Right renal pelvis (tissue), 4 donors: ENCODE measurements at regions not wholly inside any gene's neighbourhood (a gene's known extent, or its start where the extent isn't known, plus 50 kb on each side); places are given as distances from the start of the nearest gene placed in this dataset.
"Not testable (repeated sequence)": the region's sequence is repeated elsewhere in the genome, so short reads cannot be mapped to it uniquely, and the experiment has no call there.

ENCODE experiments used
- DNase-seq, 4 donors: peaks; one replicate each; pipeline ENCODE4 v3.0.0-alpha.2; 2013; ENCODE audit warnings: low read depth in 4 of 4, low spot score in 3 of 4, missing footprints in 1 of 4

DNA sequence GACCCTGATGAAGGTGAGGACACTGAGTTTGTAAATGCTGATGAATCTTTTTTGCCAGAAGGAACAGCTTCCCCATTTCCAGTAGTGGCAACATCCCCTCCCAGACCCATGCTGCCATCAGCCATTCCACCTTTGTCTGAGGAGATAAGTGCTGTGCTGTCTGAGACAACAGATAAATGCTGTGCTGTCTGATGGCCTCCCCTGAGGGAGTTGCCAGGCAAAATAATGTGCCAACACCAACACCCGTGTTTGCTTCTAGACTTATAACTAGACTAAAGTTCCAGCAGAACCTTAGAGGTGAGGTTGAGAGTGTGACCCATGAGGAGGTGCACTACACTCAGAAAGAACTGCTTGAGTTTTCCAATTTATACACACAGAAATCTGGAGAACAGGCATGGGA lies 349.5 kb downstream of the C12orf75 start:
- DNase-seq, result no peak

DNA sequence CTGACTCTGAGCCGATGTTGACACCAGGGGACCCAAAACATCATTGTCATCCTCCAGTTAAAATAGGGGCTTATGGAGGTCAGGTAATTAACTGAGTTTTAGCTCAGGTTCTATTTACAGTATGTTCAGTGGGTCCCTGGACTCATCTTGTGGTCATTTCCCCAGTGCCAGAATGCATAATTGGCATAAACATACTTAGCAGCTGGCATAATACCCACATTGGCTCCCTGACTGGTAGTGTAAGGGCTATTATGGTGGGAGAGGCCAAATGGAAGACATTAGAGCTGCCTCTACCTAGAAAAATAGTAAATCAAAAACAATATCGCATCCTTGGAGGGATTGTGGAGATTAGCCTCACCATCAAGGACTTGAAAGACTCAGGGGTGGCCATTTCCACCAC lies 350.9 kb downstream of the C12orf75 start:
- DNase-seq, result no peak

DNA sequence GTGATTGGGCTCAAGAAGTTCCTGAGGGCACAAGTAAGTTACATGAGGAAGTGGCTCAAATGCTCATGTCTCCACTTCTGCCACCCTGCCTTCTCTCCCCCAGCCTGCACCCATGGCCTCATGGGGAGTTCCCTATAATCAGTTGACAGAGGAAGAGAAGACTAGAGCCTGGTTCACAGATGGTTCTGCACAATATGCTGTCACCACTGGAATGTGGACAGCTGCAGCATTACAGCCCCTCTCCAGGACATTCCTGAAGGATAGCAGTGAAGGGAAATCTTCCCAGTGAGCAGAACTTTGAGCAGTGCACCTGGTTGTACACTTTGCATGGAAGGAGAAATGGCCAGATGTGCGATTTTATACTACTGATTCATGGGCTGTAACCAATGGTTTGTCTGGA lies 352.3 kb downstream of the C12orf75 start:
- DNase-seq, result not testable (repeated sequence)

DNA sequence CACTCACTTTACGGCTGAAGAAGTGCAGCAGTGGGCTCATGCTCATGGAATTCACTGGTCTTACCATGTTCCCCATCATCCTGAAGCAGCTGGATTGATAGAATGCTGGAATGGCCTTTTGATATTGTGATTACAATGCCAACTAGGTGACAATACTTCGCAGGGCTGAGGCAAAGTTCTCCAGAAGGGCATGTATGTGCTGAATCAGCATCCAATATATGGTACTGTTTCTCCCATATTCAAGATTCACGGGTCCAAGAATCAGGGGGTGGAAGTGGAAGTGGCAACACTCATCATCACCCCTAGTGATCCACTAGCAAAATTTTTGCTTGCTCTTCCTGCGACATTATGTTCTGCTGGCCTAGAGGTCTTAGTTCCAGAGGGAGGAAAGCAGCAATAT lies 353.3 kb downstream of the C12orf75 start:
- DNase-seq, result not testable (repeated sequence)

DNA sequence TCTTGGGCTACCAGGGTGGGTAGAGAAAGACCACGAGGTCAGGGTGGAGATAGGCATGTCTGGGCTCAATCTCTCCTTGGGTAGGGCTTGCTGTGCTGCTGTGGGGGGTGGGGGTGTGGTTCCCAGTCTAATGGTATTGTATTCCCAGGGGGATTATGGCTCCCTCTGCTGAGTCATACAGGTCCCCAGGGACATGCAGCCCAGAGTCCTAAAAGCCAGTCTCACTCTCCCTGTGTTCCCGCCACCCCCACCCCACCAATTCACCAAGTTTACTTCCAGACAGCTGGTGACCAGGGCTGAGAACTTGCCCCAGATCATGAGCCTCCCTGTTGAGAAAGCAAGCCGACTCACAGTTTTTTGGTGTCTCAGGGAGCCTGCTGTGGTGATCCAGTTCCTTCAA lies 367.6 kb downstream of the C12orf75 start:
- no peak for DNase-seq

- DNase-seq, result no peak
These were observed 368.7 kb downstream of the C12orf75 start for GRCh38 chr12:105699209-105699608.

GRCh38 chr12:105704787-105705186 lies 374.3 kb downstream of the C12orf75 start:
- DNase-seq, result no peak

DNA sequence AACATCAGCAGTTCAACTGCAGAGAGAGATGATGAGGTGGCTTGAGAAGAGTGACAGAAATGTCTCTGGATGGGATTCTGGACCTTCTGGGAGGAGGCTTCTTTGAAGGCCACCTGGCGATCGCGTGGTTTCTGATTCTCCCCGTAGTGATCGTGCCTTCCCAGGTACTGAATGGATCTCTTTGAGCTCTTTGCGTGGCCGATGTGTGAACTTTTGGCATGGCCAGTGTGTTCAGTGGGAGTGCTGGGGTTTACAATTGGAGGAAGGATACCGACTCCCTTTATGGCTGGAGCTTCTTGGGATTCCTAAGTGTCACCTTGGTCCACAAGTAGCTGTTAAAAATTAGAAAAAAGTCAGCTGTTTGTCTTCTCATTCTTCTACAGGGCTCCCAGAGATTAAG lies 374.7 kb downstream of the C12orf75 start:
- no peak for DNase-seq

DNA sequence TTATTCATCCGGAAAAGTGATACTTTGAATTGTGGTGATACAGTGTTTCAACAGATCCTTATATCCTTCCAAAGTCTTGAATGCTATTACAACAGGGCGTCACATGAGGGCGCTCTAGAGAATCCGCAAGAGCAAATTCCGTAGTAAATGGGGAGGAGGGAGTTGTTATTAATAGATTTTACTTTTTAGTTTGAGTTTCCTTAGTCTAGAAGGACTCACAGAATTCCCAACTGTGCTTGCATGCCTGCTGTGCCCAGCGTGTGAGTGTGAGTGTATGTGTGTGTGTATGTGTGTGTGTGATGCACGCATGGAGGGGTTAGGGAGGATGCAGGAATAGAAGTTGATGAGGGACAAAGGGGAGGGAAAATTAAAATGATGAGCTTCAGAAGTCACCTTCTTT lies 375.3 kb downstream of the C12orf75 start:
- peak; percentile 49 to 65 (median 59) for DNase-seq

- peak; percentile 34 to 70 (median 58) for DNase-seq
These were observed 376.0 kb downstream of the C12orf75 start for GRCh38 chr12:105706321-105706972.

DNA sequence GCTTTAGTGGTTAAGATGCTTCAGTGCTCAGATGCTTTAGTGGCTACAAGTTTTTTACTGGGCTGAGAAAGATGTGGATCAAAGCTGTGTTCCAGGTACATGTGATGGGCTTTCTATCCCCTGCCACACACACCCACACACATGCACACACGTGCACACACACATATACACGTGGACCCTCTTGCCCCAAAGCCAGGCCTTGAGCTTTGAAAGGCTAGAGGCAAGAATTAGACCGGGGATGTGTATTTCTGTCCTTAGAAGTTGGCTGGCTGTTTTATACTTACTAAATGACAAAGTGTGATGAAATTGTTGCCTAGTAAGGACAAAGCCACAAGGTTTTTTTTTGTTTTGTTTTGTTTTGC lies 376.5 kb downstream of the C12orf75 start:
- DNase-seq, result no peak

DNA sequence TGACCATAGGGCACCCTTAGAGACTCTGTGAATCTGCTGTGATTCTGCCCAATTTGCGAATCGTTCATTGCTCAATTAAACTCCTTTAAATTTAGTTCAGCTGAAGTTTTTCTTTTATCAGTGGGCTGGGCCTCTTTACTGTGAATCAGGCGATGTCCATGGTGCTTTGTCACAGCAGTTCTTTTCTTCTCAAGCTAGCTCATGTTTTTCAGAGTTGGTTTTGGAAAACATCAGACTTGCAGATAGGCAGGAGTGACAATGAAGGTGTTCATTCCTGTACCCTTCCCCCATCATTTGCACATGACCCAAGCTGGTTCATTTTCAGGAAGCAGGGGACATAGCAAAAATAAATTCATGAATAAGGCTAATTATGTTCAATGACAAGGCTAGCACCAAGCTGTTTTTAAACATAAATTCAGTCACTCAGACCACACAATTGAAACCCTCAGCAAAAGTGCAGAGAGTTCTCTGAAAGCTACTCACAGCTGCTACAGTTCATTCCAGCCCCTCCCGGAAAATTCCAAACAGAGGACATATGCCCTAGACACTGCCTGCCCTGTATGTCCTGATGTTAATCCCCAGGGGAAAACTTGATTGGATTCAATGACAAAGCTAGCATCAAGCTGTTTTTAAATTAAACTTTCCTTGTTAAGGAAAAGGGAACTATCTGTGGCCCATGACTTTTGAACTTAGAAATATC lies 383.3 kb downstream of the C12orf75 start:
- DNase-seq, result peak in 2 of 4 donors; percentile 12 to 35

DNA sequence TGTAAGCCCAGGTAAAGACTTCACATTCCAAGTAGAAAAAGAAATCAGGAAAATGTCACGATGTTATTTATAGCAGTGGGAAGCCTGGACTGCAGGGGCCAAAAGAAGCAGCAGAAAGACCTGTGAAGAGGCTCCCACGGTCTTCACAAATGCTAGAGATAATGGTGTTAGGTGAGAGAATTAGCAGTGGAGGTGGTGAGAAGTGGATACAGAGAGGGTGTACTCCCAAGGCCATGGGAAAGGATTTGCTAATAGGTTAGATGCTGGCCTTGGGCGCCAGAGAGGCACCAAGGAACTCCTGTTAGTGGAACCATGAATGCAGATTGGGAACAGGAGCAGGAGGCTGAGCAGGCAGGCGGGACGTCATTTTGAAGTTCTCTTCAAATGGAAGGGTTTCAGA lies 386.1 kb downstream of the C12orf75 start:
- DNase-seq, result no peak

- DNase-seq, result no peak
These were observed 390.7 kb downstream of the C12orf75 start for GRCh38 chr12:105721051-105721825.

DNA sequence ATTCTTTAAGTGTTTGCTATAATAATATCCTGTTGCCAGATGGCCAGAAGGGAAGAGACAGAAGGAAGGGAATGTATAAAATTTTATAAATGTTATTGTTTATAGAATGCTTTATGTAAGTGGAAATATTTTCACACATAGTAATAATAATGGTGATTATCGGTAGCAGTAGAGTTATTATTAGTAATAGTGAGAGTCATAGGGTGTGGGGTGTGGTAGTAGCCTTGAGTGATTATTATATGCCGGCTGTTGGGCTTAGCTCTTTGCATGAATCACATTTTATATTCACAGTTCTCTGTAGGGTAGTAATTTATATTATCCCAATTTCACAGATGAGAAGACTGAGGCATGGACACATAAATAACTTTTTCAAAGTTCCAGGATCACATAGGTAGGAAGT lies 391.4 kb downstream of the C12orf75 start:
- DNase-seq, result no peak

DNA sequence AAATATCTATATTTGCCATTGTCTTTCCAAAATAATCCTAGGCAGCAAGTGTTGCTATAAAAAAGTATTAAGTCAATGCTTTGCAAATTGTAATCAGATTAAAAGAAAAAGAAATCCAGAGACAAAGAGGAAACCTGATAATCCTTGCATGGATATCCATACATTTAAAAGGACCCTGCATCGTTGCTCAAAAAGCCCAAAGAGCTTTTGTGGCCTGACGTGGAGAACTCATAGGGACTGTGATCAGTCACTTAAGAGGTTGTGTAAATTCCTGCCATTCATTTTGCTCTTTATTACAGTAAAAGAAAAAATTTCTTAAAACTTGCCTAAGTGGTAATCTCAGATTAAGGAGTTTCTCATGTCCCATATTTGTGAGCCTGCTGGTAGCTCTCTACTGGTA lies 392.6 kb downstream of the C12orf75 start:
- DNase-seq, result no peak

DNA sequence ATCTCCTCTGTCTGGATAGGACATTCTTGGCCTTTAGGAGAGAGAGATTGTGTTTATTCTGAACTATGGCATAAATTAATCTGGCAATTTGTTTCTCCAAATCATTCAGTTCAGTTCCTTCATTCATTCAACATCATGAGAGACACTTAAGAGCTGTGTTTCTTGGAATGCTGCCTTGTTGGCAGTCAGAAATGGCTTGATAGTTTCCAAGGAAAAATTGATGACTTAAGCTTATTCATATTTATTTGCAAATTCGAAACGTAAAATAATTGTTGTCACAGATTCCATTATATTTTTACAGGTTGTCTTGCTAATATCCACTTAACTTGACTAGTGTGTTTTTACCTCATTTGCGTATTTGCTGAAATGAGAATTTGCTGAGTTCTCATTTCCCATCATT lies 393.0 kb downstream of the C12orf75 start:
- no peak for DNase-seq

DNA sequence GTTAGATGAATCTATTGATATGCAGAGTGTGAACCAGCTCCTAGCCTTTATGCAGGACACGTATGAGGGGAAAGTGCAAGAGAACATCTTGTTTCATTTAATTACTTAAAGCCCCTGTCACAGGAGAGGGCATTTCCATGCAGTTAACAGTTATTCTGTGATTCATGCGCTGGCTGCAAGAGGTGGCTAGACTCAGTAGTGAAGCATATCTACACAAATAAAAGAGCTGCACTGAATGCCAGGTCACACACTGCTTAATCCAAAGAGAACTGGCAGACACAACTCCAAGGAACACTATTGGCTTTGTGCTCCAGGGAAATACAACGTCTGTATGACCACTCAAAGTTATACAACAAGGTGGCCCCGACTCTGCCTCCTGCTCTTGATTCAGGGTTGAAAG lies 394.1 kb downstream of the C12orf75 start:
- DNase-seq, result no peak

GRCh38 chr12:105725054-105725453 lies 394.6 kb downstream of the C12orf75 start:
- DNase-seq, result no peak

- DNase-seq, result no peak
These were observed 398.8 kb downstream of the C12orf75 start for GRCh38 chr12:105729181-105729771.

DNA sequence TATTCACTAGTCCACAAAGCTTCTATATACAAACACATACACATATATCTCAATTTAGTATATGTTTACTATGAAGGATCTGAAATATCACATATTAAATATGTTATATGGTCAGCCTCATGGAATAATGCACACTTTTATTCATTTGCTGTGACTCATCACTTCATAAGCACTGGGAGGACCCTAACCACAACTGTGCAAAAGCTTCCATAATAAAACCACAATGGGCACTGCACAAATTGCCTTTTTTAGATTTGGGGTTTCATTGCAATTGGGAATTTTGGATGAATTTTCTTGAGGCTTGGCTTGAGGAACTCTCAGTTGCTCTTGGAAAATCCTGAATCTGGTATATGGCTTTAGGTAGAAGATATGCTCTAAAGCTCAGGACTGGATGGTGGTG lies 399.4 kb downstream of the C12orf75 start:
- no peak for DNase-seq
